ENCODE measurements at regions not wholly inside any gene's neighbourhood (a gene's known extent, or its start where the extent isn't known, plus 50 kb on each side); places are given as distances from the start of the nearest gene placed in this dataset.
"Not testable (repeated sequence)": the region's sequence is repeated elsewhere in the genome, so short reads cannot be mapped to it uniquely, and the experiment has no call there.

- no CpG with 5 or more reads among the region's 4 CpGs for WGBS (ENCODE audit: extremely low coverage, insufficient coverage, low lambda C conversion rate)
- no peaks in the 10 kb centered on the region for H3K79me2 ChIP-seq (ENCODE audit: control insufficient read depth, insufficient read depth, low read length)
- no peak overlapping the region for H3K4me3 ChIP-seq (ENCODE audit: low read length)
Measured at GRCh38 chr14:25832585-25832984, 765.2 kb downstream of the NOVA1 start.

GRCh38 chr14:25828562-25828961 is 769.3 kb downstream of the NOVA1 start:
- Histone ChIP-seq H3K27ac (ENCODE audit: low read depth, low read length) (no peak overlapping the region), H3K36me3 (ENCODE audit: control insufficient read depth, insufficient read depth, low read length) (no peaks in the 10 kb centered on the region), H4K5ac (ENCODE audit: low read length) (no peak overlapping the region), H3K18ac (ENCODE audit: low read length) (no peak overlapping the region), H2BK5ac (ENCODE audit: low read length) (no peak overlapping the region), H3K4me1 (ENCODE audit: control insufficient read depth, low read depth, low read length) (no peaks in the 10 kb centered on the region), H2BK120ac (ENCODE audit: low read depth, low read length) (no peak overlapping the region), H3K27me3 (ENCODE audit: insufficient read depth, low read length, poor library complexity) (no peaks in the 10 kb centered on the region), H3K4me3 (ENCODE audit: low read length) (no peak overlapping the region), H2BK15ac (replicated peaks; ENCODE audit: low read depth) (no peak overlapping the region), H4K8ac (ENCODE audit: low read depth, low read length) (no peak overlapping the region), H2AK5ac (ENCODE audit: low read length) (no peak overlapping the region), H3K56ac (ENCODE audit: low read length) (no peak overlapping the region), H3K4me2 (ENCODE audit: low read length) (no peak overlapping the region), H3K4ac (ENCODE audit: low read depth, low read length) (no peak overlapping the region), H3K79me2 (ENCODE audit: control insufficient read depth, insufficient read depth, low read length) (no peaks in the 10 kb centered on the region), H3K23ac (ENCODE audit: low read length) (no peak overlapping the region), H3K9ac (ENCODE audit: low read length) (no peak overlapping the region), H3K79me1 (ENCODE audit: low read length) (no peaks in the 10 kb centered on the region)
- DNase-seq: no peak
- no CpG with 5 or more reads among the region's 4 CpGs for WGBS (ENCODE audit: extremely low coverage, insufficient coverage, low lambda C conversion rate)

More at GRCh38 chr14:25832585-25832984, 765.2 kb downstream of the NOVA1 start:
- Histone ChIP-seq H3K9ac (ENCODE audit: low read length) (no peak overlapping the region), H3K4ac (ENCODE audit: low read depth, low read length) (no peak overlapping the region), H3K4me2 (ENCODE audit: low read length) (no peak overlapping the region), H3K27me3 (ENCODE audit: insufficient read depth, low read length, poor library complexity) (no peaks in the 10 kb centered on the region), H3K79me1 (ENCODE audit: low read length) (no peaks in the 10 kb centered on the region), H3K27ac (ENCODE audit: low read depth, low read length) (no peak overlapping the region), H3K4me1 (ENCODE audit: control insufficient read depth, low read depth, low read length) (no peaks in the 10 kb centered on the region), H3K36me3 (ENCODE audit: control insufficient read depth, insufficient read depth, low read length) (no peaks in the 10 kb centered on the region), H4K5ac (ENCODE audit: low read length) (no peak overlapping the region), H3K23ac (ENCODE audit: low read length) (no peak overlapping the region), H3K56ac (ENCODE audit: low read length) (no peak overlapping the region), H2BK5ac (ENCODE audit: low read length) (no peak overlapping the region), H3K18ac (ENCODE audit: low read length) (no peak overlapping the region), H2BK120ac (ENCODE audit: low read depth, low read length) (no peak overlapping the region), H2AK5ac (ENCODE audit: low read length) (no peak overlapping the region), H2BK15ac (replicated peaks; ENCODE audit: low read depth) (no peak overlapping the region), H4K8ac (ENCODE audit: low read depth, low read length) (no peak overlapping the region)
- DNase-seq: peak; percentile 30

- no peak overlapping the region for H3K18ac ChIP-seq (ENCODE audit: low read length)
- H3K27me3 ChIP-seq (ENCODE audit: insufficient read depth, low read length, poor library complexity): no peaks in the 10 kb centered on the region
- no peak overlapping the region for H2BK15ac ChIP-seq (replicated peaks; ENCODE audit: low read depth)
- H4K8ac ChIP-seq (ENCODE audit: low read depth, low read length): no peak overlapping the region
- no peak overlapping the region for H4K5ac ChIP-seq (ENCODE audit: low read length)
- no peaks in the 10 kb centered on the region for H3K79me2 ChIP-seq (ENCODE audit: control insufficient read depth, insufficient read depth, low read length)
- no peaks in the 10 kb centered on the region for H3K4me1 ChIP-seq (ENCODE audit: control insufficient read depth, low read depth, low read length)
- no peak overlapping the region for H2BK5ac ChIP-seq (ENCODE audit: low read length)
- H2AK5ac ChIP-seq (ENCODE audit: low read length): no peak overlapping the region
- no peak overlapping the region for H3K4ac ChIP-seq (ENCODE audit: low read depth, low read length)
- H3K4me2 ChIP-seq (ENCODE audit: low read length): no peak overlapping the region
- H3K27ac ChIP-seq (ENCODE audit: low read depth, low read length): no peak overlapping the region
- H2BK120ac ChIP-seq (ENCODE audit: low read depth, low read length): no peak overlapping the region
- no peaks in the 10 kb centered on the region for H3K36me3 ChIP-seq (ENCODE audit: control insufficient read depth, insufficient read depth, low read length)
- no peaks in the 10 kb centered on the region for H3K79me1 ChIP-seq (ENCODE audit: low read length)
- no peak overlapping the region for H3K23ac ChIP-seq (ENCODE audit: low read length)
- no peak overlapping the region for H3K9ac ChIP-seq (ENCODE audit: low read length)
- no peak for DNase-seq
- no peak overlapping the region for H3K56ac ChIP-seq (ENCODE audit: low read length)
- WGBS (ENCODE audit: extremely low coverage, insufficient coverage, low lambda C conversion rate): no CpG with 5 or more reads among the region's 1 CpG
- no peak overlapping the region for H3K4me3 ChIP-seq (ENCODE audit: low read length)
Measured at GRCh38 chr14:25826105-25826504, 771.7 kb downstream of the NOVA1 start.

DNA sequence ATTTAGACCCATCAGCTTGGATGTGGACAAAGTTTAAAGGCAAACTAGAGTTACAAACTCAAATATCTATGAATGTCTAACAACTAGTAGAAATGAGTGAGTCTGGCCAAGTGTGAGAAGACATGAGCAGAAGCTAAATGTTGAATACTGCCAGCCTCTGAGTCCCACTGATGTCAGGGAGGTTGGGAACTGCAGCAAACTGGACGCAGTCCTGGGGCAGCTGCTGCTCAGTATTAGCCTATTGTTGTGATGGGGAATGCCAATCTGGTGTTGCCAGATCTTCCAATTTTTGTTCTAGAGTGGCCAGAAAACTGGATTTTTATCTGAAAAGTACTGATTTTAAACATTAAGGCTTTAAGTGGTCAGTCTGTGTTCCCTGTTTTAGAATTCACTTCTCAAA is 770.4 kb upstream of the STXBP6 start:
- H2BK5ac ChIP-seq (ENCODE audit: low read length): no peak overlapping the region
- no peaks in the 10 kb centered on the region for H3K36me3 ChIP-seq (ENCODE audit: control insufficient read depth, insufficient read depth, low read length)
- no peak overlapping the region for H3K4ac ChIP-seq (ENCODE audit: low read depth, low read length)
- no peaks in the 10 kb centered on the region for H3K4me1 ChIP-seq (ENCODE audit: control insufficient read depth, low read depth, low read length)
- no peak overlapping the region for H4K5ac ChIP-seq (ENCODE audit: low read length)
- WGBS (ENCODE audit: extremely low coverage, insufficient coverage, low lambda C conversion rate): no CpG with 5 or more reads among the region's 1 CpG
- H2BK15ac ChIP-seq (replicated peaks; ENCODE audit: low read depth): no peak overlapping the region
- no peak overlapping the region for H2AK5ac ChIP-seq (ENCODE audit: low read length)
- no peaks in the 10 kb centered on the region for H3K27me3 ChIP-seq (ENCODE audit: insufficient read depth, low read length, poor library complexity)
- H3K18ac ChIP-seq (ENCODE audit: low read length): no peak overlapping the region
- no peaks in the 10 kb centered on the region for H3K79me1 ChIP-seq (ENCODE audit: low read length)
- DNase-seq: no peak
- H3K23ac ChIP-seq (ENCODE audit: low read length): no peak overlapping the region
- no peak overlapping the region for H3K56ac ChIP-seq (ENCODE audit: low read length)
- no peak overlapping the region for H2BK120ac ChIP-seq (ENCODE audit: low read depth, low read length)
- no peak overlapping the region for H3K4me3 ChIP-seq (ENCODE audit: low read length)
- H3K4me2 ChIP-seq (ENCODE audit: low read length): no peak overlapping the region
- H3K79me2 ChIP-seq (ENCODE audit: control insufficient read depth, insufficient read depth, low read length): no peaks in the 10 kb centered on the region
- H3K27ac ChIP-seq (ENCODE audit: low read depth, low read length): no peak overlapping the region
- no peak overlapping the region for H3K9ac ChIP-seq (ENCODE audit: low read length)
- no peak overlapping the region for H4K8ac ChIP-seq (ENCODE audit: low read depth, low read length)

- not testable (repeated sequence) for H2BK120ac ChIP-seq (ENCODE audit: low read depth, low read length); H4K8ac ChIP-seq (ENCODE audit: low read depth, low read length); DNase-seq; H3K79me2 ChIP-seq (ENCODE audit: control insufficient read depth, insufficient read depth, low read length); H3K4ac ChIP-seq (ENCODE audit: low read depth, low read length); H3K4me2 ChIP-seq (ENCODE audit: low read length); H2BK15ac ChIP-seq (replicated peaks; ENCODE audit: low read depth); H3K27me3 ChIP-seq (ENCODE audit: insufficient read depth, low read length, poor library complexity); H3K18ac ChIP-seq (ENCODE audit: low read length); H2BK5ac ChIP-seq (ENCODE audit: low read length); H3K56ac ChIP-seq (ENCODE audit: low read length); H4K5ac ChIP-seq (ENCODE audit: low read length); H3K23ac ChIP-seq (ENCODE audit: low read length); H3K27ac ChIP-seq (ENCODE audit: low read depth, low read length); H3K4me1 ChIP-seq (ENCODE audit: control insufficient read depth, low read depth, low read length); H3K79me1 ChIP-seq (ENCODE audit: low read length); H3K4me3 ChIP-seq (ENCODE audit: low read length); H3K36me3 ChIP-seq (ENCODE audit: control insufficient read depth, insufficient read depth, low read length); H2AK5ac ChIP-seq (ENCODE audit: low read length); H3K9ac ChIP-seq (ENCODE audit: low read length)
- WGBS (ENCODE audit: extremely low coverage, insufficient coverage, low lambda C conversion rate): no CpG with 5 or more reads among the region's 3 CpGs
Measured at GRCh38 chr14:25814622-25815021, 764.7 kb upstream of the STXBP6 start.

- no peak overlapping the region for H2BK5ac ChIP-seq (ENCODE audit: low read length)
- H2BK120ac ChIP-seq (ENCODE audit: low read depth, low read length): no peak overlapping the region
- no CpG with 5 or more reads among the region's 2 CpGs for WGBS (ENCODE audit: extremely low coverage, insufficient coverage, low lambda C conversion rate)
Measured at GRCh38 chr14:25803386-25804018, 753.6 kb upstream of the STXBP6 start.

More at GRCh38 chr14:25803386-25804018, 753.6 kb upstream of the STXBP6 start:
- Histone ChIP-seq H3K23ac (ENCODE audit: low read length) (no peak overlapping the region), H3K9ac (ENCODE audit: low read length) (no peak overlapping the region), H2AK5ac (ENCODE audit: low read length) (no peak overlapping the region), H3K4ac (ENCODE audit: low read depth, low read length) (no peak overlapping the region), H3K36me3 (ENCODE audit: control insufficient read depth, insufficient read depth, low read length) (no peaks in the 10 kb centered on the region), H3K56ac (ENCODE audit: low read length) (no peak overlapping the region), H3K18ac (ENCODE audit: low read length) (no peak overlapping the region), H3K4me2 (ENCODE audit: low read length) (no peak overlapping the region), H2BK15ac (replicated peaks; ENCODE audit: low read depth) (no peak overlapping the region), H4K5ac (ENCODE audit: low read length) (no peak overlapping the region), H3K27ac (ENCODE audit: low read depth, low read length) (no peak overlapping the region), H3K79me2 (ENCODE audit: control insufficient read depth, insufficient read depth, low read length) (no peaks in the 10 kb centered on the region), H3K79me1 (ENCODE audit: low read length) (no peaks in the 10 kb centered on the region), H3K27me3 (ENCODE audit: insufficient read depth, low read length, poor library complexity) (no peaks in the 10 kb centered on the region), H3K4me1 (ENCODE audit: control insufficient read depth, low read depth, low read length) (no peaks in the 10 kb centered on the region), H3K4me3 (ENCODE audit: low read length) (no peak overlapping the region), H4K8ac (ENCODE audit: low read depth, low read length) (no peak overlapping the region)
- DNase-seq: no peak

Data from mesendoderm (in vitro differentiated cells).